ENCODE measurements at regions not wholly inside any gene's neighbourhood (a gene's known extent, or its start where the extent isn't known, plus 50 kb on each side); places are given as distances from the start of the nearest gene placed in this dataset.

- Histone ChIP-seq H3K36me3 (ENCODE audit: control insufficient read depth in 2 of 2, insufficient read depth in 2 of 2, low read length in 2 of 2) (no peaks in the 10 kb centered on the region), H3K9me3 (ENCODE audit: control insufficient read depth in 2 of 2, low read length in 2 of 2) (no peaks in the 10 kb centered on the region), H3K27ac (ENCODE audit: low read length) (no peak overlapping the region), H3K4me1 (ENCODE audit: control insufficient read depth, insufficient read depth, low read length) (no peaks in the 10 kb centered on the region), H3K9ac (ENCODE audit: low read length in 2 of 2) (no peak overlapping the region), H3K27me3 (ENCODE audit: control insufficient read depth in 1 of 2, insufficient read depth in 2 of 2, low read length in 2 of 2) (no peaks in the 10 kb centered on the region), H3K4me3 (ENCODE audit: low read length in 2 of 2) (no peak overlapping the region)
Measured at GRCh38 chr6:113146878-113147277, 710.3 kb upstream of the MARCKS start.

- no peak overlapping the region for H3K27ac ChIP-seq (ENCODE audit: low read length)
- no peaks in the 10 kb centered on the region for H3K36me3 ChIP-seq (ENCODE audit: control insufficient read depth in 2 of 2, insufficient read depth in 2 of 2, low read length in 2 of 2)
- no peaks in the 10 kb centered on the region for H3K4me1 ChIP-seq (ENCODE audit: control insufficient read depth, insufficient read depth, low read length)
- no peaks in the 10 kb centered on the region for H3K27me3 ChIP-seq (ENCODE audit: control insufficient read depth in 1 of 2, insufficient read depth in 2 of 2, low read length in 2 of 2)
- no peak overlapping the region for H3K4me3 ChIP-seq (ENCODE audit: low read length in 2 of 2)
- H3K9me3 ChIP-seq (ENCODE audit: control insufficient read depth in 2 of 2, low read length in 2 of 2): no peaks in the 10 kb centered on the region
- no peak overlapping the region for H3K9ac ChIP-seq (ENCODE audit: low read length in 2 of 2)
Measured at GRCh38 chr6:113147544-113147943, 709.6 kb upstream of the MARCKS start.

- H3K9ac ChIP-seq (ENCODE audit: low read length in 2 of 2): no peak overlapping the region
- no peak overlapping the region for H3K27ac ChIP-seq (ENCODE audit: low read length)
- no peak overlapping the region for H3K4me3 ChIP-seq (ENCODE audit: low read length in 2 of 2)
- H3K4me1 ChIP-seq (ENCODE audit: control insufficient read depth, insufficient read depth, low read length): no peaks in the 10 kb centered on the region
- no peaks in the 10 kb centered on the region for H3K9me3 ChIP-seq (ENCODE audit: control insufficient read depth in 2 of 2, low read length in 2 of 2)
- H3K27me3 ChIP-seq (ENCODE audit: control insufficient read depth in 1 of 2, insufficient read depth in 2 of 2, low read length in 2 of 2): no peaks in the 10 kb centered on the region
- H3K36me3 ChIP-seq (ENCODE audit: control insufficient read depth in 2 of 2, insufficient read depth in 2 of 2, low read length in 2 of 2): no peaks in the 10 kb centered on the region
Measured at GRCh38 chr6:113148566-113148965, 708.6 kb upstream of the MARCKS start.

DNA sequence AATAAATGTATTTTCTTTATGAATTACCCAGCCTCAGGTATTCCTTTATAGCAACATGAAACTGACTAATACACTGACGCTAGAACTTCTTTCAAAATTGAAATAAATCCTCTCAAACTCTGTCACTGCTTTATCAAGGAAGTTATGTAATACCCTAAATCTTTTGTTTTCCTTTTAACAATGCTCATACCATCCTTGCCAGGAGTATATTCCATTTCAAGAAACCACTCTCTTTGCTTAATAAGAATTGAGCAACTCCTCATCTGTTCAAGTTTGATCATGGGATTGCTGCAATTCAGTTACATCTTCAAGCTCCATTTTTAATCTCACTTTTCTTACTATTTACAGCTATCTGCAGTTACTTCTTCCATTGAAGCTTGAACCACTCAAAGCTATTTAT, 707.6 kb upstream of the MARCKS start:
- H3K27ac ChIP-seq (ENCODE audit: low read length): no peak overlapping the region
- no peaks in the 10 kb centered on the region for H3K9me3 ChIP-seq (ENCODE audit: control insufficient read depth in 2 of 2, low read length in 2 of 2)
- no peak overlapping the region for H3K4me3 ChIP-seq (ENCODE audit: low read length in 2 of 2)
- no peaks in the 10 kb centered on the region for H3K4me1 ChIP-seq (ENCODE audit: control insufficient read depth, insufficient read depth, low read length)
- no peaks in the 10 kb centered on the region for H3K27me3 ChIP-seq (ENCODE audit: control insufficient read depth in 1 of 2, insufficient read depth in 2 of 2, low read length in 2 of 2)
- no peak overlapping the region for H3K9ac ChIP-seq (ENCODE audit: low read length in 2 of 2)
- no peaks in the 10 kb centered on the region for H3K36me3 ChIP-seq (ENCODE audit: control insufficient read depth in 2 of 2, insufficient read depth in 2 of 2, low read length in 2 of 2)

GRCh38 chr6:113160306-113161017, 696.7 kb upstream of the MARCKS start:
- H3K36me3 ChIP-seq (ENCODE audit: control insufficient read depth in 2 of 2, insufficient read depth in 2 of 2, low read length in 2 of 2): no peaks in the 10 kb centered on the region
- H3K27me3 ChIP-seq (ENCODE audit: control insufficient read depth in 1 of 2, insufficient read depth in 2 of 2, low read length in 2 of 2): no peaks in the 10 kb centered on the region
- H3K27ac ChIP-seq (ENCODE audit: low read length): no peak overlapping the region
- H3K4me3 ChIP-seq (ENCODE audit: low read length in 2 of 2): no peak overlapping the region
- no peak overlapping the region for H3K9ac ChIP-seq (ENCODE audit: low read length in 2 of 2)
- no peaks in the 10 kb centered on the region for H3K9me3 ChIP-seq (ENCODE audit: control insufficient read depth in 2 of 2, low read length in 2 of 2)
- no peaks in the 10 kb centered on the region for H3K4me1 ChIP-seq (ENCODE audit: control insufficient read depth, insufficient read depth, low read length)

- Histone ChIP-seq H3K27me3 (ENCODE audit: control insufficient read depth in 1 of 2, insufficient read depth in 2 of 2, low read length in 2 of 2) (no peaks in the 10 kb centered on the region), H3K4me3 (ENCODE audit: low read length in 2 of 2) (no peak overlapping the region), H3K4me1 (ENCODE audit: control insufficient read depth, insufficient read depth, low read length) (no peaks in the 10 kb centered on the region), H3K9ac (ENCODE audit: low read length in 2 of 2) (no peak overlapping the region), H3K27ac (ENCODE audit: low read length) (no peak overlapping the region), H3K36me3 (ENCODE audit: control insufficient read depth in 2 of 2, insufficient read depth in 2 of 2, low read length in 2 of 2) (no peaks in the 10 kb centered on the region), H3K9me3 (ENCODE audit: control insufficient read depth in 2 of 2, low read length in 2 of 2) (no peaks in the 10 kb centered on the region)
Measured at GRCh38 chr6:113161018-113161315, 696.2 kb upstream of the MARCKS start.

GRCh38 chr6:113162739-113163138, 694.4 kb upstream of the MARCKS start:
- Histone ChIP-seq H3K27me3 (ENCODE audit: control insufficient read depth in 1 of 2, insufficient read depth in 2 of 2, low read length in 2 of 2) (no peaks in the 10 kb centered on the region), H3K9me3 (ENCODE audit: control insufficient read depth in 2 of 2, low read length in 2 of 2) (no peaks in the 10 kb centered on the region), H3K36me3 (ENCODE audit: control insufficient read depth in 2 of 2, insufficient read depth in 2 of 2, low read length in 2 of 2) (no peaks in the 10 kb centered on the region), H3K4me3 (ENCODE audit: low read length in 2 of 2) (no peak overlapping the region), H3K9ac (ENCODE audit: low read length in 2 of 2) (no peak overlapping the region), H3K27ac (ENCODE audit: low read length) (no peak overlapping the region), H3K4me1 (ENCODE audit: control insufficient read depth, insufficient read depth, low read length) (no peaks in the 10 kb centered on the region)

DNA sequence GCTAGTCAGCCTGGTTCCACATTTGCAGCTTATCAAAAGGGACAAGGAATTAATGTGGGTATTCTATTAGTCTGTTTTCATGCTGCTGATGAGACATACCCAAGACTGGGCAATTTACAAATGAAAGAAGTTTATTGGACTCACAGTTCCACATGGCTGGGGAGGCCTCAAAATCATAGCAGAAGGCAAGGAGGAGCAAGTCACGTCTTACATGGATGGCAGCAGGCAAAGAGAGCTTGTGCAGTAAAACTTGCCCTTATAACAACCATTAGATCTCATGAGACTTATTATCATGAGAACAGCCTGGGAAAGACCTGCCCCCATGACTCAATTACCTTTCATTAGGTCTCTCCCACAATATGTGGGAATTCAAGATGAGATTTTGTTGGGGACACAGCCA, 689.1 kb upstream of the MARCKS start:
- Histone ChIP-seq H3K36me3 (ENCODE audit: control insufficient read depth in 2 of 2, insufficient read depth in 2 of 2, low read length in 2 of 2) (no peaks in the 10 kb centered on the region), H3K4me1 (ENCODE audit: control insufficient read depth, insufficient read depth, low read length) (no peaks in the 10 kb centered on the region), H3K27me3 (ENCODE audit: control insufficient read depth in 1 of 2, insufficient read depth in 2 of 2, low read length in 2 of 2) (no peaks in the 10 kb centered on the region), H3K27ac (ENCODE audit: low read length) (no peak overlapping the region), H3K9me3 (ENCODE audit: control insufficient read depth in 2 of 2, low read length in 2 of 2) (no peaks in the 10 kb centered on the region), H3K9ac (ENCODE audit: low read length in 2 of 2) (no peak overlapping the region), H3K4me3 (ENCODE audit: low read length in 2 of 2) (no peak overlapping the region)

- H3K36me3 ChIP-seq (ENCODE audit: control insufficient read depth in 2 of 2, insufficient read depth in 2 of 2, low read length in 2 of 2): no peaks in the 10 kb centered on the region
- no peaks in the 10 kb centered on the region for H3K4me1 ChIP-seq (ENCODE audit: control insufficient read depth, insufficient read depth, low read length)
- H3K27me3 ChIP-seq (ENCODE audit: control insufficient read depth in 1 of 2, insufficient read depth in 2 of 2, low read length in 2 of 2): no peaks in the 10 kb centered on the region
- H3K9me3 ChIP-seq (ENCODE audit: control insufficient read depth in 2 of 2, low read length in 2 of 2): no peaks in the 10 kb centered on the region
- H3K9ac ChIP-seq (ENCODE audit: low read length in 2 of 2): no peak overlapping the region
- H3K4me3 ChIP-seq (ENCODE audit: low read length in 2 of 2): no peak overlapping the region
- H3K27ac ChIP-seq (ENCODE audit: low read length): no peak overlapping the region
Measured at GRCh38 chr6:113169484-113169883, 687.7 kb upstream of the MARCKS start.

DNA sequence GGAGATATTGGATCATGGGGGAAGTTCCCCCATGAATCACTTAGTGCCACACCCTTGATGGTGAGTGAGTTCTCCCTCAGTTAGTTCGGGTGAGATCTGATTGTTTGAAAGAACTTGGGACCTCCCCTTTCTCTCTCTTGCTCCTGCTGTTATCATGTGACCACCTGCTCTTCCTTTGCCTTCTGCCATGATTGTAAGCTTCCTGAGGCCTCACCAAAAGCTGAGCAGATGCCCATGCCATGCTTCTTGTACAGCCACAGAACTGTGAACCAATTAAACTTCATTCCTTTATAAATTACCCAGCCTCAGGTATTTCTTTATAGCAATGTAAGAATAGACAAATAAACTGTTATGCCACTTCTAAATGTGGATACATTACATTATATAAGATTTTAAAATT, 686.7 kb upstream of the MARCKS start:
- no peak overlapping the region for H3K4me3 ChIP-seq (ENCODE audit: low read length in 2 of 2)
- H3K9me3 ChIP-seq (ENCODE audit: control insufficient read depth in 2 of 2, low read length in 2 of 2): no peaks in the 10 kb centered on the region
- no peaks in the 10 kb centered on the region for H3K27me3 ChIP-seq (ENCODE audit: control insufficient read depth in 1 of 2, insufficient read depth in 2 of 2, low read length in 2 of 2)
- no peak overlapping the region for H3K9ac ChIP-seq (ENCODE audit: low read length in 2 of 2)
- no peaks in the 10 kb centered on the region for H3K4me1 ChIP-seq (ENCODE audit: control insufficient read depth, insufficient read depth, low read length)
- no peaks in the 10 kb centered on the region for H3K36me3 ChIP-seq (ENCODE audit: control insufficient read depth in 2 of 2, insufficient read depth in 2 of 2, low read length in 2 of 2)
- no peak overlapping the region for H3K27ac ChIP-seq (ENCODE audit: low read length)

DNA sequence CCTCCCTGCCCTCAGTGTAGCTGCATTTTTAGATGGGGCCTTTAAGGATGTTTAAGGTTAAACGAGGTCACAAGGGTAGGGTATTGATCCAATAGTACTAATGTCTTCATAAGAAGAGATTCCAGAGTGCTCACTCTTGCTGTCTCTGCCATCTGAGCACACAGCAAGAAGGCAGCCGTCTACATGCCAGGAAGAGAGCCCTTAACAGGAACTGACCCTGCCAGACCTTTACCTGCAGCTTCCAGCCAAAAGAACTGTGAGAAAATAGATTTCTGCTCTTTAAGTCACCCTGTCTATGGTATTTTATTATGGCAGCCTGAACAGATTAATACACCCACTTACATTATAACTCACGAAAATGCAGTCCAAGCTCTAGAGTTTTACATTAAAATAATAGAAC, 685.3 kb upstream of the MARCKS start:
- no peaks in the 10 kb centered on the region for H3K27me3 ChIP-seq (ENCODE audit: control insufficient read depth in 1 of 2, insufficient read depth in 2 of 2, low read length in 2 of 2)
- no peak overlapping the region for H3K27ac ChIP-seq (ENCODE audit: low read length)
- H3K9ac ChIP-seq (ENCODE audit: low read length in 2 of 2): no peak overlapping the region
- H3K4me1 ChIP-seq (ENCODE audit: control insufficient read depth, insufficient read depth, low read length): no peaks in the 10 kb centered on the region
- H3K9me3 ChIP-seq (ENCODE audit: control insufficient read depth in 2 of 2, low read length in 2 of 2): no peaks in the 10 kb centered on the region
- no peaks in the 10 kb centered on the region for H3K36me3 ChIP-seq (ENCODE audit: control insufficient read depth in 2 of 2, insufficient read depth in 2 of 2, low read length in 2 of 2)
- H3K4me3 ChIP-seq (ENCODE audit: low read length in 2 of 2): no peak overlapping the region
